ENCODE measurements at regions not wholly inside any gene's neighbourhood (a gene's known extent, or its start where the extent isn't known, plus 50 kb on each side); places are given as distances from the start of the nearest gene placed in this dataset.

DNA sequence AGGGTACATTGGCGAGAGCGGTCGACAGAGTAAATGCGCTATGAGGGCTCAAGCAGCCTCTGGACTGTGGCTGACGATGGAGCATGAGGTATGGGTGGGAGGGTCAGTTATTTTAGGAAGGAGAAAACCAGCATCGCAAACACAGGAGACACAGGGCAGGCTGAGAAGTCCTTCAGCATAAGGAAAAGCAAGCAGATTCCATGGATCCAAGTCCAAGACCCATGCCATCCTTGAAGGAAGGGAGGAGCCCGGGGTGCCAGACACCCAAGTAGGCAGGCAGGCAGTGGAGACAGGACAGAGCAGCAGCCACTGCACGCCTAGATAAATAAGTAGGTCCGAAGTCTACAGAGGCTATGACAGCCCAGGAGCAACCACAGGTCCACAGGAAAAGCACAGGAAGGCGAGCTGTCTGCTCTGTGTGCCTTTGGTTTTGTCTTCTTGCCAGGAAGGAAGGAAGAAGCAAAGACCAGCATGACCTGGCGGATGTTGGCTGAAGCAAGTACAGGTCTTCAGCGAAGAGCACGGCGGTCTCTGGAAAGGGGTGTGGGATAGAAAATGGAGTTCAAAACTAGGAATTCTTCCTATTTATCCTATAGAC, 76.4 kb upstream of the SLC45A1 start:
- TF ChIP-seq POLR2A (IDR thresholded peaks at IDR 0.05) (no peak), EP300 (IDR thresholded peaks at IDR 0.05) (no peak)
- TF ChIP-seq, protein P1, sequence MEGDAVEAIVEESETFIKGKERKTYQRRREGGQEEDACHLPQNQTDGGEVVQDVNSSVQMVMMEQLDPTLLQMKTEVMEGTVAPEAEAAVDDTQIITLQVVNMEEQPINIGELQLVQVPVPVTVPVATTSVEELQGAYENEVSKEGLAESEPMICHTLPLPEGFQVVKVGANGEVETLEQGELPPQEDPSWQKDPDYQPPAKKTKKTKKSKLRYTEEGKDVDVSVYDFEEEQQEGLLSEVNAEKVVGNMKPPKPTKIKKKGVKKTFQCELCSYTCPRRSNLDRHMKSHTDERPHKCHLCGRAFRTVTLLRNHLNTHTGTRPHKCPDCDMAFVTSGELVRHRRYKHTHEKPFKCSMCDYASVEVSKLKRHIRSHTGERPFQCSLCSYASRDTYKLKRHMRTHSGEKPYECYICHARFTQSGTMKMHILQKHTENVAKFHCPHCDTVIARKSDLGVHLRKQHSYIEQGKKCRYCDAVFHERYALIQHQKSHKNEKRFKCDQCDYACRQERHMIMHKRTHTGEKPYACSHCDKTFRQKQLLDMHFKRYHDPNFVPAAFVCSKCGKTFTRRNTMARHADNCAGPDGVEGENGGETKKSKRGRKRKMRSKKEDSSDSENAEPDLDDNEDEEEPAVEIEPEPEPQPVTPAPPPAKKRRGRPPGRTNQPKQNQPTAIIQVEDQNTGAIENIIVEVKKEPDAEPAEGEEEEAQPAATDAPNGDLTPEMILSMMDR (IDR thresholded peaks at IDR 0.05) = no peak

Data from tibial nerve (tissue), 4 donors.